Body of pancreas (tissue), 4 donors: ENCODE measurements at regions not wholly inside any gene's neighbourhood (a gene's known extent, or its start where the extent isn't known, plus 50 kb on each side); places are given as distances from the start of the nearest gene placed in this dataset.

ENCODE experiments used
- ATAC-seq: fragments of 150-250 bp; one replicate; pipeline ENCODE4 v1.9.1; 2016
- DNase-seq, 4 donors: peaks; one replicate each; pipeline ENCODE4 v3.0.0-alpha.2; 2019
- H3K27ac ChIP-seq, 4 donors: fragments of 200-600 bp; sonication (generic); 1 replicate in 3 of 4; 2 replicates in 1 of 4; pipeline versions ENCODE4 v1.5.1 to v1.6.1; 2016 to 2019; ENCODE audit warnings: mild to moderate bottlenecking in 1 of 4, mixed read lengths in 1 of 4, moderate library complexity in 1 of 4
- H3K27me3 ChIP-seq, 2 donors: fragments of 200-600 bp; sonication (generic); one replicate each; pipeline ENCODE4 v1.6.0; 2016; ENCODE audit warnings: mild to moderate bottlenecking in 1 of 2
- H3K36me3 ChIP-seq, 2 donors: fragments of 200-600 bp; sonication (generic); replicated peaks in 1 of 2; 2 replicates each; pipeline ENCODE4 v1.5.1; 2016; ENCODE audit warnings: low read depth in 2 of 2; ENCODE audit not compliant: insufficient read depth in 1 of 2
- H3K4me1 ChIP-seq: fragments of 200-600 bp; sonication (generic); one replicate; pipeline ENCODE4 v1.6.0; 2016
- H3K4me3 ChIP-seq, 2 donors: fragments of 200-600 bp; sonication (generic); 1 replicate in 1 of 2; 2 replicates in 1 of 2; pipeline ENCODE4 v1.5.1; 2016 to 2019
- H3K9me3 ChIP-seq, 3 donors: fragments of 200-600 bp; sonication (generic); 1 replicate in 2 of 3; 2 replicates in 1 of 3; pipeline ENCODE4 v1.5.1; 2016
- CTCF ChIP-seq, 7 experiments: fragments of 450-650 bp in 4 of 7; fragments of 200-600 bp in 3 of 7; sonication (generic) in 3 of 7; IDR thresholded peaks; one replicate each; pipeline ENCODE4 v1.5.1; 2016 to 2019; ENCODE audit warnings: antibody characterized with exemption in 7 of 7
- POLR2A ChIP-seq, 3 donors: fragments of 450-650 bp; IDR thresholded peaks; one replicate each; pipeline ENCODE4 v1.6.1; 2016; ENCODE audit warnings: antibody characterized with exemption in 3 of 3, mild to moderate bottlenecking in 2 of 3
- WGBS, 2 donors: methylation state at CpG; one replicate each; pipeline ENCODE4 v1.1.5; 2017; 5-methylcytosine and 5-hydroxymethylcytosine counted together
- intact Hi-C: fragments of 100-400 bp; cut with DNase I; formaldehyde crosslinking; loops from one replicate; pipeline ENCODE4 v1.15.1; 2023

- TF ChIP-seq CTCF (IDR thresholded peaks at IDR 0.05) (no peak), POLR2A (IDR thresholded peaks at IDR 0.05) (no peak)
- H3K27me3 ChIP-seq, result no peaks in the 10 kb centered on the region
- H3K4me3 ChIP-seq, result no peak overlapping the region
- 57 to 58% methylated on average over 2 to 8 of the region's 8 CpGs for WGBS, 2 donors
- peaks cover 15% of the 10 kb centered on the region for H3K4me1 ChIP-seq
- H3K36me3 ChIP-seq, result no peaks in the 10 kb centered on the region
- DNase-seq (peak in 3 of 4 donors; percentile 42 to 78 (median 44)), ATAC-seq (peak; percentile 79)
- H3K9me3 ChIP-seq, result no peaks in the 10 kb centered on the region
- intact Hi-C loops, result no loop called here
- H3K27ac ChIP-seq, result peak overlapping the region; percentile 17 to 74 (median 51)
Measured at GRCh38 chr10:43863859-43864591, 215.3 kb upstream of the ZNF32 start.

GRCh38 chr10:43863270-43863669 lies 214.6 kb upstream of the ZNF32 start:
- peaks cover 15% of the 10 kb centered on the region for H3K4me1 ChIP-seq
- ATAC-seq (no peak), DNase-seq (no peak)
- H3K4me3 ChIP-seq, result no peak overlapping the region
- H3K36me3 ChIP-seq, result no peaks in the 10 kb centered on the region
- H3K9me3 ChIP-seq, result no peaks in the 10 kb centered on the region
- WGBS, 2 donors, result 93 to 95% methylated on average over 9 of the region's 9 CpGs
- TF ChIP-seq POLR2A (IDR thresholded peaks at IDR 0.05), result no peak
- no peak for TF ChIP-seq CTCF (IDR thresholded peaks at IDR 0.05)
- H3K27ac ChIP-seq, result peak overlapping the region; percentile 17 to 74 (median 36)
- intact Hi-C loops, result no loop called here
- no peaks in the 10 kb centered on the region for H3K27me3 ChIP-seq

DNA sequence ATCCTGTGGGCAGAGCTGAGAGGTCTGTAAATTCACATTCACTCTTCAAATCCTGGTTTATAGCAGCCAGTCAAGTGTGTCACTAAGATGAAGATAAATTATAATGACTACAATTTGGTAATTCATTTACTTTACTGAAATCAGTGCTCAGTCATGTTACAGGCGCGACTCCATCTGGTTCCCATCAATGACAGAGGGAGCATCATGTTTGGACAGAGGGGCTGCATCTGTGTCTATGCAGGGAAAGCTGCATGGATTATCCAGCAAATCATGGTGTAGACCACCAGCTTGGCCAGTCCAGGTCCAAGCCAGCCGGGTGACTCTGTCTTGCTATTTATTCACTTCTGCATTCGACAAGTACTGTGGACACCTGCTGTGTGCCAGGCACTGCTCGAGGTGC lies 214.1 kb upstream of the ZNF32 start:
- intact Hi-C loops, result no loop called here
- DNase-seq (no peak), ATAC-seq (no peak)
- Histone ChIP-seq H3K4me1 (peaks cover 17% of the 10 kb centered on the region), H3K9me3 (no peaks in the 10 kb centered on the region), H3K27ac (peak overlapping the region in 1 of 4 donors; percentile 74), H3K27me3 (no peaks in the 10 kb centered on the region), H3K4me3 (no peak overlapping the region), H3K36me3 (no peaks in the 10 kb centered on the region)
- no peak for TF ChIP-seq CTCF (IDR thresholded peaks at IDR 0.05)
- TF ChIP-seq POLR2A (IDR thresholded peaks at IDR 0.05), result no peak
- WGBS, 2 donors, result 84 to 89% methylated on average over 5 of the region's 5 CpGs

DNA sequence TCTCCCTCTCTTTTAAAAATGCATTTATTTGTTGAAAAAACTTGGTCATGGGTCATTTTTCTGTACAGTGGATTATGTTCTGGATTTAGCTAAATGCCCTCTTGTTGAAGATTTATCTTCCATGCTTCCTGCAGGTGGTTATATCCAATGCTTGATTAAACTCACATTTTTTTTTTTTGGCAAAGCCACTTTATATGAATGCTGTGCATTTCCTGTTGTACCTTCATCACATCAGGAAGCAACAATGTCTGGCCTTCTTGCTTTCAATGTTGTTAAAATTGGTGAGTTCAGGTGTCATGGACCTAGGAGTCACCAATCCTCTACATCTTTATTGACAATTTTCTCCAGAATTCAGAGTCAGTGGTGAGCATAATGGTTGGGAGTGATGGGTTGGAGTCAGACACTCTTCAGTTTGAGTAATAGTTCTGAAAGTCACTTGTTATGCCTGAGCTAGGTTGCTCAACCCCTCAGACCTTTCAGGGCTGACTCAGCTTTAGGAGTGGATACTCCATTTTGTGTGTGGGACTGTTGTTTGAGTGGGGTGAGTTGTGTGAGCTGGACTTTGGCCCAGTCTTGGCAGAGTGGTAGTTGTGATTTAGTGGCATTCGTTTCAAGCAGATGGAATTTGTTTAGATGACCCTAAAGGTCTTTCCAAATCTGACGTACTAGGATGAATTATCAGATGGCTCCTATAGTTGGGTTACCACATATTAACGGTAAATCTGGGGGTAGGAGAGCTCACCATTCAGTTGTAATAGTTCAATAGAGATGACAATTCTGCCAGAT lies 213.5 kb upstream of the ZNF32 start:
- ATAC-seq (no peak), DNase-seq (no peak)
- H3K4me3 ChIP-seq, result no peak overlapping the region
- TF ChIP-seq CTCF (IDR thresholded peaks at IDR 0.05), result no peak
- TF ChIP-seq POLR2A (IDR thresholded peaks at IDR 0.05), result no peak
- no peak overlapping the region for H3K27ac ChIP-seq
- intact Hi-C loops, result no loop called here
- no peaks in the 10 kb centered on the region for H3K36me3 ChIP-seq
- WGBS, 2 donors, result 68 to 76% methylated on average over 3 of the region's 3 CpGs
- H3K4me1 ChIP-seq, result peaks cover 21% of the 10 kb centered on the region
- H3K27me3 ChIP-seq, result no peaks in the 10 kb centered on the region
- H3K9me3 ChIP-seq, result no peaks in the 10 kb centered on the region
